Mesendoderm (in vitro differentiated cells): ENCODE measurements at regions not wholly inside any gene's neighbourhood (a gene's known extent, or its start where the extent isn't known, plus 50 kb on each side); places are given as distances from the start of the nearest gene placed in this dataset.

Source experiments
- DNase-seq: peaks from one replicate; pipeline ENCODE4 v3.0.0; 2013
- H2AK5ac ChIP-seq: 2 replicates; pipeline ENCODE4 v1.6.1; 2013; ENCODE audit warnings: low read length, inconsistent platforms
- H2BK120ac ChIP-seq: 2 replicates; pipeline ENCODE4 v1.6.1; 2013; ENCODE audit warnings: low read depth, mild to moderate bottlenecking, low read length, moderate library complexity, mixed read lengths
- H2BK15ac ChIP-seq: replicated peaks from 2 replicates; pipeline ENCODE4 v1.6.1; 2013; ENCODE audit warnings: low read depth, mild to moderate bottlenecking, moderate library complexity
- H2BK5ac ChIP-seq: 2 replicates; pipeline ENCODE4 v1.6.1; 2013; ENCODE audit warnings: low read length, inconsistent platforms
- H3K18ac ChIP-seq: 2 replicates; pipeline ENCODE4 v1.6.1; 2013; ENCODE audit warnings: mild to moderate bottlenecking, low read length, mixed read lengths
- H3K23ac ChIP-seq: one replicate; pipeline ENCODE4 v1.6.1; 2013; ENCODE audit warnings: low read length
- H3K27ac ChIP-seq: 2 replicates; pipeline ENCODE4 v1.5.1; 2013; ENCODE audit warnings: low read depth, mild to moderate bottlenecking, inconsistent platforms, low read length, moderate library complexity
- H3K27me3 ChIP-seq: 2 replicates; pipeline ENCODE4 v1.6.1; 2013; ENCODE audit warnings: low read length, control low read depth, mild to moderate bottlenecking, inconsistent platforms; ENCODE audit not compliant: insufficient read depth, poor library complexity
- H3K36me3 ChIP-seq: 2 replicates; pipeline ENCODE4 v1.6.1; 2013; ENCODE audit warnings: low read length, inconsistent platforms; ENCODE audit not compliant: control insufficient read depth, insufficient read depth
- H3K4ac ChIP-seq: one replicate; pipeline ENCODE4 v1.6.1; 2013; ENCODE audit warnings: low read depth, mild to moderate bottlenecking, low read length, moderate library complexity
- H3K4me1 ChIP-seq: 2 replicates; pipeline ENCODE4 v1.6.1; 2013; ENCODE audit warnings: low read depth, low read length, inconsistent platforms; ENCODE audit not compliant: control insufficient read depth
- H3K4me2 ChIP-seq: 2 replicates; pipeline ENCODE4 v1.6.1; 2013; ENCODE audit warnings: low read length
- H3K4me3 ChIP-seq: 2 replicates; pipeline ENCODE4 v1.5.1; 2013; ENCODE audit warnings: mild to moderate bottlenecking, low read length
- H3K56ac ChIP-seq: one replicate; pipeline ENCODE4 v1.6.1; 2013; ENCODE audit warnings: low read length
- H3K79me1 ChIP-seq: 2 replicates; pipeline ENCODE4 v1.6.1; 2013; ENCODE audit warnings: low read length, inconsistent platforms
- H3K79me2 ChIP-seq: 2 replicates; pipeline ENCODE4 v1.6.1; 2013; ENCODE audit warnings: mild to moderate bottlenecking, low read length; ENCODE audit not compliant: control insufficient read depth, insufficient read depth
- H3K9ac ChIP-seq: 2 replicates; pipeline ENCODE4 v1.6.1; 2013; ENCODE audit warnings: low read length, inconsistent platforms
- H4K5ac ChIP-seq: one replicate; pipeline ENCODE4 v1.6.1; 2013; ENCODE audit warnings: low read length
- H4K8ac ChIP-seq: one replicate; pipeline ENCODE4 v1.6.1; 2013; ENCODE audit warnings: low read depth, mild to moderate bottlenecking, control low read depth, low read length, moderate library complexity
- WGBS: extraction: QIAGEN DNeasy Blood & Tissue Kit; methylation state at CpG from one replicate; pipeline ENCODE4 v1.1.7; 2013; ENCODE audit warnings: low lambda C conversion rate, missing lambda C conversion rate; ENCODE audit not compliant: insufficient coverage; ENCODE audit errors: extremely low coverage; 5-methylcytosine and 5-hydroxymethylcytosine counted together

- Histone ChIP-seq H2AK5ac (no peak overlapping the region), H3K4me1 (no peaks in the 10 kb centered on the region), H3K4ac (no peak overlapping the region), H4K8ac (no peak overlapping the region), H2BK120ac (no peak overlapping the region), H3K4me2 (no peak overlapping the region), H3K36me3 (peaks cover 1% of the 10 kb centered on the region), H4K5ac (no peak overlapping the region), H3K18ac (no peak overlapping the region), H3K56ac (no peak overlapping the region), H3K4me3 (no peak overlapping the region), H3K27me3 (no peaks in the 10 kb centered on the region), H3K79me2 (no peaks in the 10 kb centered on the region), H2BK15ac (no peak overlapping the region), H3K9ac (no peak overlapping the region), H3K23ac (peak overlapping the region; percentile 45), H2BK5ac (no peak overlapping the region), H3K27ac (no peak overlapping the region), H3K79me1 (no peaks in the 10 kb centered on the region)
- WGBS = no CpG with 5 or more reads among the region's 11 CpGs
- DNase-seq = no peak
Measured at GRCh38 chrX:1741816-1742394, 127.0 kb downstream of the ASMT start.

GRCh38 chrX:1743105-1743504, 128.2 kb downstream of the ASMT start:
- Histone ChIP-seq H2BK5ac (no peak overlapping the region), H2AK5ac (no peak overlapping the region), H3K4me1 (no peaks in the 10 kb centered on the region), H3K4ac (no peak overlapping the region), H3K27me3 (no peaks in the 10 kb centered on the region), H3K23ac (no peak overlapping the region), H3K36me3 (peaks cover 1% of the 10 kb centered on the region), H2BK15ac (no peak overlapping the region), H3K56ac (no peak overlapping the region), H2BK120ac (no peak overlapping the region), H3K4me2 (no peak overlapping the region), H3K27ac (no peak overlapping the region), H3K79me1 (no peaks in the 10 kb centered on the region), H3K79me2 (no peaks in the 10 kb centered on the region), H3K18ac (no peak overlapping the region), H3K4me3 (no peak overlapping the region), H4K8ac (no peak overlapping the region), H3K9ac (no peak overlapping the region), H4K5ac (no peak overlapping the region)
- no peak for DNase-seq
- no CpG with 5 or more reads among the region's 4 CpGs for WGBS

GRCh38 chrX:1743663-1744062, 128.8 kb downstream of the ASMT start:
- no peaks in the 10 kb centered on the region for H3K27me3 ChIP-seq

GRCh38 chrX:1748408-1748807, 133.5 kb downstream of the ASMT start:
- Histone ChIP-seq H3K9ac (no peak overlapping the region), H3K56ac (no peak overlapping the region), H3K36me3 (no peaks in the 10 kb centered on the region), H4K5ac (no peak overlapping the region), H3K27me3 (no peaks in the 10 kb centered on the region), H3K27ac (no peak overlapping the region), H2BK5ac (no peak overlapping the region), H3K79me2 (no peaks in the 10 kb centered on the region), H3K4ac (no peak overlapping the region), H3K79me1 (no peaks in the 10 kb centered on the region), H2AK5ac (no peak overlapping the region), H2BK15ac (no peak overlapping the region), H3K23ac (no peak overlapping the region), H2BK120ac (no peak overlapping the region), H3K4me3 (no peak overlapping the region), H4K8ac (no peak overlapping the region), H3K4me2 (no peak overlapping the region), H3K18ac (no peak overlapping the region), H3K4me1 (no peaks in the 10 kb centered on the region)
- no peak for DNase-seq
- WGBS = no CpG with 5 or more reads among the region's 3 CpGs

More at GRCh38 chrX:1743663-1744062, 128.8 kb downstream of the ASMT start:
- H3K27ac ChIP-seq = no peak overlapping the region
- no peak overlapping the region for H3K56ac ChIP-seq
- no peaks in the 10 kb centered on the region for H3K79me2 ChIP-seq
- no peak overlapping the region for H2AK5ac ChIP-seq
- H3K9ac ChIP-seq = no peak overlapping the region
- H2BK15ac ChIP-seq = no peak overlapping the region
- no peak overlapping the region for H3K4me2 ChIP-seq
- no peak overlapping the region for H3K4ac ChIP-seq
- no CpG with 5 or more reads among the region's 2 CpGs for WGBS
- no peak overlapping the region for H4K5ac ChIP-seq
- H3K79me1 ChIP-seq = no peaks in the 10 kb centered on the region
- no peak overlapping the region for H2BK120ac ChIP-seq
- H3K23ac ChIP-seq = no peak overlapping the region
- H3K4me3 ChIP-seq = no peak overlapping the region
- no peak overlapping the region for H2BK5ac ChIP-seq
- H4K8ac ChIP-seq = no peak overlapping the region
- H3K36me3 ChIP-seq = peaks cover 1% of the 10 kb centered on the region
- no peak overlapping the region for H3K18ac ChIP-seq
- no peaks in the 10 kb centered on the region for H3K4me1 ChIP-seq
- DNase-seq = no peak

- no peaks in the 10 kb centered on the region for H3K79me2 ChIP-seq
- no peaks in the 10 kb centered on the region for H3K36me3 ChIP-seq
- H3K23ac ChIP-seq = no peak overlapping the region
- no peak overlapping the region for H3K27ac ChIP-seq
- no peak overlapping the region for H3K9ac ChIP-seq
- H3K4me2 ChIP-seq = no peak overlapping the region
- H3K4ac ChIP-seq = no peak overlapping the region
- no peaks in the 10 kb centered on the region for H3K27me3 ChIP-seq
- H4K8ac ChIP-seq = no peak overlapping the region
- no peak overlapping the region for H3K4me3 ChIP-seq
- peak; percentile 39 for DNase-seq
- H2BK5ac ChIP-seq = no peak overlapping the region
- H2AK5ac ChIP-seq = no peak overlapping the region
- H3K56ac ChIP-seq = no peak overlapping the region
- WGBS = no CpG with 5 or more reads among the region's 7 CpGs
- no peak overlapping the region for H3K18ac ChIP-seq
- no peak overlapping the region for H4K5ac ChIP-seq
- no peaks in the 10 kb centered on the region for H3K79me1 ChIP-seq
- no peaks in the 10 kb centered on the region for H3K4me1 ChIP-seq
- H2BK120ac ChIP-seq = no peak overlapping the region
- H2BK15ac ChIP-seq = no peak overlapping the region
Measured at GRCh38 chrX:1749499-1749898, 134.6 kb downstream of the ASMT start.

GRCh38 chrX:1750267-1750666, 135.4 kb downstream of the ASMT start:
- H2BK5ac ChIP-seq = no peak overlapping the region
- no peak overlapping the region for H3K4me2 ChIP-seq
- H3K27me3 ChIP-seq = no peaks in the 10 kb centered on the region
- H3K9ac ChIP-seq = no peak overlapping the region
- H2AK5ac ChIP-seq = no peak overlapping the region
- DNase-seq = no peak
- no peak overlapping the region for H3K23ac ChIP-seq
- H3K4ac ChIP-seq = no peak overlapping the region
- no peaks in the 10 kb centered on the region for H3K4me1 ChIP-seq
- H3K27ac ChIP-seq = no peak overlapping the region
- no peaks in the 10 kb centered on the region for H3K36me3 ChIP-seq
- no peak overlapping the region for H4K8ac ChIP-seq
- H2BK15ac ChIP-seq = no peak overlapping the region
- no peaks in the 10 kb centered on the region for H3K79me1 ChIP-seq
- no peak overlapping the region for H3K4me3 ChIP-seq
- no peak overlapping the region for H4K5ac ChIP-seq
- WGBS = no CpG with 5 or more reads among the region's 5 CpGs
- H3K56ac ChIP-seq = no peak overlapping the region
- H3K18ac ChIP-seq = no peak overlapping the region
- H2BK120ac ChIP-seq = no peak overlapping the region
- H3K79me2 ChIP-seq = no peaks in the 10 kb centered on the region
